NK-92 treated with Interleukin-12 subunit alpha and Interleukin-12 subunit beta, amount 100 ng/mL, for 24 hours (cell line): ENCODE measurements at regions not wholly inside any gene's neighbourhood (a gene's known extent, or its start where the extent isn't known, plus 50 kb on each side); places are given as distances from the start of the nearest gene placed in this dataset.

ENCODE experiments used
- DNase-seq: peaks from one replicate; lab custom pipeline; 2025; lab: John Stamatoyannopoulos, UW

- DNase-seq: no peak
Observed at GRCh38 chr21:35938446-35938845, 121.9 kb downstream of the SETD4 start.

GRCh38 chr21:35933466-35933865, 126.9 kb downstream of the SETD4 start:
- DNase-seq: no peak

GRCh38 chr21:35932232-35932911, 128.0 kb downstream of the SETD4 start:
- DNase-seq: no peak

- no peak for DNase-seq
Observed at GRCh38 chr21:35929901-35930300, 130.4 kb downstream of the SETD4 start.

- DNase-seq: no peak
Observed at GRCh38 chr21:35927262-35927661, 133.1 kb downstream of the SETD4 start.

- DNase-seq: no peak
Observed at GRCh38 chr21:35926003-35926740, 134.2 kb downstream of the SETD4 start.

GRCh38 chr21:35925497-35925896, 134.8 kb downstream of the SETD4 start:
- DNase-seq: no peak

GRCh38 chr21:35924714-35925301, 135.5 kb downstream of the SETD4 start:
- DNase-seq: no peak

GRCh38 chr21:35923971-35924370, 136.4 kb downstream of the SETD4 start:
- no peak for DNase-seq

GRCh38 chr21:35922618-35923017, 137.7 kb downstream of the SETD4 start:
- no peak for DNase-seq

GRCh38 chr21:35921471-35921870, 138.9 kb downstream of the SETD4 start:
- no peak for DNase-seq

GRCh38 chr21:35920436-35920835, 139.9 kb downstream of the SETD4 start:
- DNase-seq: no peak

GRCh38 chr21:35915030-35915429, 145.3 kb downstream of the SETD4 start:
- DNase-seq: no peak

GRCh38 chr21:35911412-35912191, 148.7 kb downstream of the SETD4 start:
- no peak for DNase-seq

GRCh38 chr21:35909456-35910223, 150.7 kb downstream of the SETD4 start:
- DNase-seq: no peak

GRCh38 chr21:35908311-35909078, 151.8 kb downstream of the SETD4 start:
- no peak for DNase-seq

- DNase-seq: no peak
Observed at GRCh38 chr21:35906586-35906985, 153.7 kb downstream of the SETD4 start.

- no peak for DNase-seq
Observed at GRCh38 chr21:35905963-35906345, 154.4 kb downstream of the SETD4 start.

- no peak for DNase-seq
Observed at GRCh38 chr21:35905096-35905962, 155.0 kb downstream of the SETD4 start.

- no peak for DNase-seq
Observed at GRCh38 chr21:35900539-35900938, 159.8 kb downstream of the SETD4 start.
